ENCODE measurements at regions not wholly inside any gene's neighbourhood (a gene's known extent, or its start where the extent isn't known, plus 50 kb on each side); places are given as distances from the start of the nearest gene placed in this dataset.

- H3K4me1 ChIP-seq, result peaks cover 0 to 3% (median 1%) of the 10 kb centered on the region in 4 donors
- no peaks in the 10 kb centered on the region for H3K36me3 ChIP-seq
- no peak overlapping the region for H3K27ac ChIP-seq
- H3K4me3 ChIP-seq, result no peak overlapping the region
- ATAC-seq (ENCODE audit: low FRiP score in 2 of 2) (no peak), DNase-seq (no peak)
- no peaks in the 10 kb centered on the region for H3K27me3 ChIP-seq
- H3K9me3 ChIP-seq, result no peaks in the 10 kb centered on the region
- TF ChIP-seq POLR2AphosphoS5 (IDR thresholded peaks at IDR 0.05) (no peak), POLR2A (IDR thresholded peaks at IDR 0.05) (no peak), EP300 (IDR thresholded peaks at IDR 0.05) (no peak), CTCF (IDR thresholded peaks at IDR 0.05) (no peak)
- 37 to 39% methylated on average over 4 of the region's 4 CpGs for WGBS, 2 donors
Measured at GRCh38 chr12:95607642-95608041, 56.4 kb upstream of the USP44 start.

GRCh38 chr12:95605875-95606274, 54.6 kb upstream of the USP44 start:
- TF ChIP-seq POLR2A (IDR thresholded peaks at IDR 0.05), result no peak
- no peak for TF ChIP-seq EP300 (IDR thresholded peaks at IDR 0.05)
- TF ChIP-seq CTCF (IDR thresholded peaks at IDR 0.05), result no peak
- no peak for TF ChIP-seq POLR2AphosphoS5 (IDR thresholded peaks at IDR 0.05)
- Histone ChIP-seq H3K4me1 (peaks cover 0 to 3% (median 0%) of the 10 kb centered on the region in 4 donors), H3K4me3 (no peak overlapping the region), H3K27me3 (no peaks in the 10 kb centered on the region), H3K27ac (no peak overlapping the region), H3K36me3 (no peaks in the 10 kb centered on the region), H3K9me3 (no peaks in the 10 kb centered on the region)
- WGBS, 2 donors, result 45 to 54% methylated on average over 4 of the region's 4 CpGs
- ATAC-seq (ENCODE audit: low FRiP score in 2 of 2) (no peak), DNase-seq (no peak)

GRCh38 chr12:95605087-95605486, 53.8 kb upstream of the USP44 start:
- TF ChIP-seq POLR2AphosphoS5 (IDR thresholded peaks at IDR 0.05), result no peak
- no peak for TF ChIP-seq POLR2A (IDR thresholded peaks at IDR 0.05)
- TF ChIP-seq EP300 (IDR thresholded peaks at IDR 0.05), result no peak
- no peak for TF ChIP-seq CTCF (IDR thresholded peaks at IDR 0.05)
- 54 to 64% methylated on average over 2 of the region's 2 CpGs for WGBS, 2 donors
- peaks cover 0 to 3% (median 0%) of the 10 kb centered on the region in 4 donors for H3K4me1 ChIP-seq
- H3K4me3 ChIP-seq, result no peak overlapping the region
- no peaks in the 10 kb centered on the region for H3K36me3 ChIP-seq
- H3K9me3 ChIP-seq, result no peaks in the 10 kb centered on the region
- no peaks in the 10 kb centered on the region for H3K27me3 ChIP-seq
- DNase-seq (no peak), ATAC-seq (ENCODE audit: low FRiP score in 2 of 2) (no peak)
- no peak overlapping the region for H3K27ac ChIP-seq

GRCh38 chr12:95603351-95604145, 52.3 kb upstream of the USP44 start:
- 89 to 96% methylated on average over 5 of the region's 5 CpGs for WGBS, 2 donors
- no peaks in the 10 kb centered on the region for H3K9me3 ChIP-seq
- no peak for TF ChIP-seq EP300 (IDR thresholded peaks at IDR 0.05)
- TF ChIP-seq CTCF (IDR thresholded peaks at IDR 0.05), result no peak
- no peak for TF ChIP-seq POLR2A (IDR thresholded peaks at IDR 0.05)
- no peak for TF ChIP-seq POLR2AphosphoS5 (IDR thresholded peaks at IDR 0.05)
- H3K4me1 ChIP-seq, result peaks cover 0 to under 1% (median 0%) of the 10 kb centered on the region in 4 donors
- no peak overlapping the region for H3K4me3 ChIP-seq
- DNase-seq (no peak), ATAC-seq (ENCODE audit: low FRiP score in 2 of 2) (no peak)
- no peak overlapping the region for H3K27ac ChIP-seq
- H3K36me3 ChIP-seq, result no peaks in the 10 kb centered on the region
- H3K27me3 ChIP-seq, result no peaks in the 10 kb centered on the region
